ENCODE measurements at regions not wholly inside any gene's neighbourhood (a gene's known extent, or its start where the extent isn't known, plus 50 kb on each side); places are given as distances from the start of the nearest gene placed in this dataset.

DNA sequence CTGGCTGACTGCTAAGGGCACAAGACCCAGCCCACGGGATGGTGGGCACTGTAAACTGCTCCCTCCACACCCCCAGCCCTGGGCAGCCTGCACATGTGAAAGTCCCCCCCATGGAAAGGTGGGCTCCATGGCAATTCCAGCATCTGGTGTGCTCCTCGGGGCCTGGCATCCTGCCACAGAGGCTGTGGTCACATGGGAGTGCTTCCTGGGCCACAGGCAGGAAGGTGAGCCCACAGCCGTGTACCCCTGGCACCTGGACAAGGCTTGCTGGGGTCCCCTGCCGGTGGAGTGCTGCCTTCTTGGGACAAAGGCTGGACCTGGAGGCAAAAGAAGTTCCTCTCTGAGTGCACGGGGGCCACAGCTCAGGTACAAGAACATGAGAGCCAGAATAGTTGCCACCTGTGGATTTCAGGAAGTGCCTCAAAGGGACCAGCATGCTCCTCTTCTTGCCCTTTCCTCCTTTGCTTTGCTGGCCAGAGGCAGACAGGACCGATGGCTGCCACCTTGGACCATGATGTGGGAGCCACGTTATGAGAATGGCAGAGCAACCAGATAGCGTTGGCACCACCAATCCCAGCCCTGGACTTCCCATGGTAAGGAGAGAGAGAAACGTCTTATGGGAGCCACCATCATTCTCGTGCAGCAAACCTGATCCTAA is 120.2 kb upstream of the MLN start:
- DNase-seq (ENCODE audit: low read depth, low spot score), result no peak

- no peak for DNase-seq (ENCODE audit: low read depth, low spot score)
Observed at GRCh38 chr6:33921745-33922144, 117.9 kb upstream of the MLN start.

DNA sequence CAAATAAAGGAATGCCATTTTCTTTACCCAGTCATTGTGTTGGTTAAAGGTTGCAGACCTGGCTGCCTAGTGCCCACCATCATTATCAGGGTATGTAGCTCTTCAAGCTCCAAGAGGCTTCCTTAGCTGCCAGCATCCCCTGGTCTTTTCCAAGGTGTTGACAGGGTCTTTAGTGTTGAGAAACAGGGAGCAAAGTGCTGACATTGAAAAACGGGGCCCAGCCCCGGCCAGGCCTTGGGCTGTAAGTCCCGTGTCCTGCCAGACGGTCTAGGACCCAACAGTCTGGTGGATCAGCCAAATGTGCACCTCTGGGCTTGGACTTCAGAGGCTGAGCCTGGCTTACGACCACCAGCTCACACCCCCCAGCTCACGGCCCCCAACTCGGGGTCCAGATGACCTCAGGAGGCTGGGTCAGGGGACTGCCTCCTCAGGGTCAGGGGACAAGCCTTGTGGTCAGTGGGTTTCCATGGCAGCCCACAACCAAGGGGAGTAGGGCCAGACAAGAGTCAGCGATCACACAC is 114.4 kb upstream of the MLN start:
- no peak for DNase-seq (ENCODE audit: low read depth, low spot score)

DNA sequence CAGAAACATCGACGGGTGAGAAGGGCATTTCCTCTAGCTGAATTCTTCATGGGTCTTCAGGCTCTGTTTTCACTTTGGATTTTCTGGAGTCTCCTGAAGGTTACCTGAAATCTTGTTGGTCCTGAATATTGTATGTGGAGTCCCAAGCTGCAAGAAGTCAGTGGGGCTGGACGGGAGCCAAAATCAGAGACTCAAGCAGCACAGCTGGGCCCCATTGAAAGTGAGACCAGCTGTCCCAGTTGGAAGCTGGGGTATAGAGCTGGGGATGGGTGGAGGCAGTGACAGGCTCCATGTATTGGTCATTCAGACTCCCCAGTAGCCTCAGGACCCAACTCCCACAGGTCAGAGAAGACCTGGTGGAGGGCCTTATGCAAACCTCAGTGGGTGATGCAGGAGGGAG is 111.3 kb upstream of the MLN start:
- DNase-seq (ENCODE audit: low read depth, low spot score), result no peak

DNA sequence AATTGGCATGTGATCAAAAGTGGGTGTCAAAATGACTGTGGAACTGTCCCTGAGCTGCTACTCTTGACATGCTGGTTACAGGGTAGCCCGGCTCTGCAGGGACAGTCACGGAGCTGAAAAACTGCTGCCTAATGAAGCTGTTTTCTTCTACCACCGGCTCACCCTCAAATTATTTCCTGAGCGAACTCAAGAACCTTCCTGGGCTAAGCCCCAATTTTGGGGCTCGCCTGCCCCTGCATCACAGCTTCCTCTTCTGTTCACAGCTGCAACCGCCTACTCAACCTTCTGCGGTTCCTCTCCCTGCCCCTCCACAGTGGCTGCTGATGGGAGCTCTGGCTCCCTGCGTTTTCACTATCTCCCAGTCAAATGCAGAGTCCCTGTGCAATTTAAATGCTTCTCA is 110.8 kb upstream of the MLN start:
- no peak for DNase-seq (ENCODE audit: low read depth, low spot score)

DNA sequence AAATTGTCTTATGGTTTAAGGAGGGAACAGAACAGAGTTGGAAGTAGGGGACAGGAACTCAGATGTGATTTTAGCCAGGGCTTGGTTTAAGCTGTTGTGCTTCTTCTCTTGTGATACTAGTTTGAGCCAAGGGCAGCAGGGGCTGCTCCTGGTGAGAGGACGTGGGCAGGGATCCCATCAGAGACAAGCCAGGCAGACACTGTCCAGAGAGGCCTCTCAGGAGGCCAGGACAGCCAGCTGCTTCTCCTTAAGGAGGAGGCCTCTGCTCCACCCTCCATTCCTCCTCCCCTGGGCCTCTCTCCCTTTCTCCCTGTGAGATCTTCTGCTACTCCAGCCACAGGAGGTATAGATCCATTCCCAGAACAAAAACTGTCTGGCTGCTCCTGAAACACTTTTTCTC is 108.4 kb upstream of the MLN start:
- no peak for DNase-seq (ENCODE audit: low read depth, low spot score)

DNA sequence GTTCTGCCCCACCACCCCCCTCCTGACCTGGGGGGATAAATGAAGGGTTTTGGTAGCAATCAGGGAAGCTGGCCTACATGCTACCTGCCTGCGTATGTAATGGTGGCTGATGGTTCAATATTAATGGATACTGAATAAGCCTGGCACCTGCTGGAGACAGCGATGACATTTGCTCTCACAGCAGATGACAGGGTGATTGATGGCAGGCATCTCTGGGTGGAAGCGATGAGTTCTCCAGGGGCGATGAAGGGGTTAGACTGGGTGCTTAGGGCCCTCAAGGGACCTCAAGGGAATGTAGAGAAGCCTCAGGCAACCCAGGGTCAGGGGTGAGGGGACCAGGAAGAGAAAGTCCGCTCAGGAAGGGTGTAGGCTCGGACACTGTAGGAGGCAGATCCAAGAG is 107.7 kb upstream of the MLN start:
- no peak for DNase-seq (ENCODE audit: low read depth, low spot score)

DNA sequence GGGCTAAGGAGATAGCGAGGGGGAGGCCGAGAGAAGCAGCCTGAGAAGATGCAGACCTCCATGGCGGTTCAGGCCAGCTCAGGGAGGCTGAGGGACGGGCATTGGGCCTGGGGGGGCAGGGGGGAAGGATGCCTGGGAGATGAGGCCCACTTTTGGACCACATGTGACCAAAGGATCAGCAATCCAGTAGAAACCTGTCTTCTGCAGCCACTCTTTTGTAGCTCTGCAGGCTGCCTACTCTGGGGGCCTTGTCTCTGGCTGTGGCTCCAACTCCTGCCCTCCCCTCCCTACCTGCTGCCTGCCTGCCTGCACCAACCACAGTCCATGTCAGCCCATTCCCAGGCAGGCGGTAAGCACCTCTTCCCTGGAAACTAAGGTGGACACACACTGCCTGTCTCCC is 106.8 kb upstream of the MLN start:
- DNase-seq (ENCODE audit: low read depth, low spot score), result no peak

GRCh38 chr6:33909737-33910136 is 105.9 kb upstream of the MLN start:
- no peak for DNase-seq (ENCODE audit: low read depth, low spot score)

DNA sequence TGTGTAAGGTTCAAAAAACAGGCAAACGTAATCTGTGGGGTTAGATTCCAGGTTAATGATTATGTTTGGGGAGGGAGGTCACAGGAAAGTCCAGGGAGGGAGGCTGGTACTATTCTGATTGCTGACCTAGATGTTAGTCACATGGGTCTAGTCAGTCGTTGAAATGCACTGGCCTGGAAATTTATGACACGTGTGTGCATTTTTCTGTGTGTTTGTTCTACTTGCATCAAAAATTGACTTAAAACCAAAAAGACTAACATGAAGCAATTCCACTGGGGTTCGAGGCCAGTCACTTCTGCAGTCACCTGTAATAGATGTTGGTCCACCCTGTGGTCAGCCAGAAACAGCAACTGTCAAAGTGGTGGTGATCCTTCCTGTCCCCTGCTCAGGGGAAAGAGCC is 104.2 kb upstream of the MLN start:
- DNase-seq (ENCODE audit: low read depth, low spot score), result no peak

DNA sequence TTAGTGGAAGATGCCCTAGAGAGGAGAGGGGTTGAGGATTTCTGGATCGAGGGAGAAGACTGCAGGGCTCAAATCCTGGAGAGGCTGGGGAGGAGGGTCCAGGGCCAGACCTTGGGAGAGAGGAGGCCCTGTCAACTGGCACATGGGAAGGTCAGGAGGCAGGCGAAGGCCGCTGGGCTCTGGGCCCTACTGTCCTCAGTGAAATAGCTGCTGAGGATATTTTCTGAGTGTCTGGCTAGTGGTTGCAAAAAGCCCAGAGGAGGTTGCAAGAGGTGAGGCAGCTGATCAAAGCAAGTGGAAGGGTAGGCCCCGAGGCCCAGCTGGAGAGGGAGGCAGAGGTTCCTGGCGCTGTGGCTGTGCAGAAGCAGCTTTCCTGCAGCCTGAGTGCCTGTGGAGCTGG is 103.4 kb upstream of the MLN start:
- no peak for DNase-seq (ENCODE audit: low read depth, low spot score)

DNA sequence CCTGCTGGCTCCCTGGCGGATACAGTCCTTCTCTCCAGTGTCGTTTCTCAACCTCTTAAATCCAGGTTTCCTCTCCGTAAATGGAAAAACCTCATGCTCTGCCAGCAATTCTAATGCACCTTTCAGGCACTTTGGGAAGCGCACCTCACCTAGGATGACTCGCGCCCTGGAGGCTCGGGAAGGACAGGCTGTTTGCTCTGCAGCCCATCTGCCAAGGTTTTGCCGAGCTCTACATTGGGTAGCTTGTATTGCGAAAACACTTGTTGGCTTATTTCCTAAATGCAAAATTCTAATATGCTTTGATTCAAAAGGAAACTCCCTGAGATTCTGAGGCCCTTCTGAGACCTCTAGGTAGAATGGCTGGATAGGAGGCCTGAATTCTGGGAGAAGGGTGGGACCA is 102.6 kb upstream of the MLN start:
- DNase-seq (ENCODE audit: low read depth, low spot score), result no peak

DNA sequence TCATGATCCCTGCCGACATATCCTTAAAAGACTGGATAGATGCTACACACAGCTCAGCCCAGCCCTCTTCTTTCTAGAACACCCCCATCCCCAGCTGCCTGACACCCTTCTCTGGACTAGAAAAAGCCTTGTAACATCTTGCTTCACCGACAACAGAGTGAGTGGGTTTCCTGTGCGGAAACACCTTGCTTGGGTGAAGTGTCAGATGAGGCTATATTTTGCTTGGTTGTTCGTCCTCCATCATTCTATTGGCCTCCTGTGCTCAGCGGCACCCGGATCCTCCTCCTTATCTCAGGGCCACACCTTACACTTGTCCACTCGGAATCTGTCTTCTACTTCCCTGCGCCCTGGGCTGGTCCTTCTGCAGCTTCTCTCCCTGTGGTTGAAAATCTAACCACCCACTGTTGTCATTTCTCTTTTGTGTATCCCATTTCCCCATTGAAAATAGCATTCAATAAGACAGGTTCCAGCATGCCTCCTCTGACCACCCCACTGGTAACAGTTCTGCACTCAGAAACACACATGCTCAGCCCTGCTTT is 101.3 kb upstream of the MLN start:
- DNase-seq (ENCODE audit: low read depth, low spot score), result no peak

- DNase-seq (ENCODE audit: low read depth, low spot score), result no peak
Observed at GRCh38 chr6:33904747-33905065, 100.9 kb upstream of the MLN start.

- no peak for DNase-seq (ENCODE audit: low read depth, low spot score)
Observed at GRCh38 chr6:33904050-33904746, 100.4 kb upstream of the MLN start.

DNA sequence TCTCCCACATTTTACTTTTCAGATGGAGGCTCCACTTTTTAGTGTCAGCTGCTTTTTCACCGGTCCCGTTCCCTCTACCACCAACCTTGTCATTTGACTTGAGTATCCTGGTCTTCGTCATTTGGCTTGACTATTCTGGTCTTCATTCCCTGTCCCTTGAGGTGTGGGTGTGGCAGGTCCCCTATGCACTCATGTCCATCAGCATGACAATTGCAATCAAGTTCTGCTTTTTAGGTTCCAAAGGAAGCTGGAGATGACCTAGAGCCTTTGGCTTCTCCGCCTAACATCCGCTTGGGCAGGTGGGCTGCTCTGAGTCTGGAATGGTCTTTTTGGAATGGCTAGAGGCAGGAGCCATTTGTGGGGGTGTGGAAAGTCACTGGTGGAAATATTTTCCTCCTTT is 99.8 kb upstream of the MLN start:
- DNase-seq (ENCODE audit: low read depth, low spot score), result no peak

- no peak for DNase-seq (ENCODE audit: low read depth, low spot score)
Observed at GRCh38 chr6:33902457-33902853, 98.7 kb upstream of the MLN start.

- no peak for DNase-seq (ENCODE audit: low read depth, low spot score)
Observed at GRCh38 chr6:33901822-33902456, 98.1 kb upstream of the MLN start.

- no peak for DNase-seq (ENCODE audit: low read depth, low spot score)
Observed at GRCh38 chr6:33898771-33899170, 95.0 kb upstream of the MLN start.

DNA sequence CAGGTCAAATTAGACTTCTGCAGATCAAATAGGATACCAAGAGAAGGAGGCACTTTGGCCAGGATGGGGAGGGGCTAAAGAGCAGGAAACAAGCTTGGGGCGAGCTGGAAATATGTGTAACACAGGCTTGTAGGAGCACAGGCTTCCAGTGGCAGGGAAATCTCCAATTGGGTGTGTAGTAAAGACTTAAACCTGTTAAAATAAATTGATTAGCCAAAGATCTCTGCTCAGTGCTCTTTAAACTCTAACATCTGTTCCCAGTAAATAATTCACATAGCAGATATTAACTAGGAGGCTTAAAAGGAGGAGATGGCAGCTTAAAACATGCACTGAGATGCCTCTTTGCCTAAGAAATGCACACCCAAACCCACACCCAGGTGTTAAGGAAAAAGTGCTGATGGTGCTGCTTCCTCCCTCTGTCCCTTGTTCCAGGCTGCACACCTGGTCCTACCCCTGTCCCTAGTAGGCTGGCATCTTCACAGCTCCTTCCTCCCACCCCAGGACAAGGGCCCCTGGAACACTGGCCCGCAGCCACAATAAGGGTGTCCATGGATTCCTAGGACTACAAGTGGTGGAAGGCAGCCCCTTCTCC is 93.5 kb upstream of the MLN start:
- no peak for DNase-seq (ENCODE audit: low read depth, low spot score)

GRCh38 chr6:33896391-33897188 is 92.8 kb upstream of the MLN start:
- no peak for DNase-seq (ENCODE audit: low read depth, low spot score)

GRCh38 chr6:33895988-33896387 is 92.2 kb upstream of the MLN start:
- DNase-seq (ENCODE audit: low read depth, low spot score), result no peak

All from iPS DF 19.7 (cell line).